ENCODE measurements at regions not wholly inside any gene's neighbourhood (a gene's known extent, or its start where the extent isn't known, plus 50 kb on each side); places are given as distances from the start of the nearest gene placed in this dataset.

DNA sequence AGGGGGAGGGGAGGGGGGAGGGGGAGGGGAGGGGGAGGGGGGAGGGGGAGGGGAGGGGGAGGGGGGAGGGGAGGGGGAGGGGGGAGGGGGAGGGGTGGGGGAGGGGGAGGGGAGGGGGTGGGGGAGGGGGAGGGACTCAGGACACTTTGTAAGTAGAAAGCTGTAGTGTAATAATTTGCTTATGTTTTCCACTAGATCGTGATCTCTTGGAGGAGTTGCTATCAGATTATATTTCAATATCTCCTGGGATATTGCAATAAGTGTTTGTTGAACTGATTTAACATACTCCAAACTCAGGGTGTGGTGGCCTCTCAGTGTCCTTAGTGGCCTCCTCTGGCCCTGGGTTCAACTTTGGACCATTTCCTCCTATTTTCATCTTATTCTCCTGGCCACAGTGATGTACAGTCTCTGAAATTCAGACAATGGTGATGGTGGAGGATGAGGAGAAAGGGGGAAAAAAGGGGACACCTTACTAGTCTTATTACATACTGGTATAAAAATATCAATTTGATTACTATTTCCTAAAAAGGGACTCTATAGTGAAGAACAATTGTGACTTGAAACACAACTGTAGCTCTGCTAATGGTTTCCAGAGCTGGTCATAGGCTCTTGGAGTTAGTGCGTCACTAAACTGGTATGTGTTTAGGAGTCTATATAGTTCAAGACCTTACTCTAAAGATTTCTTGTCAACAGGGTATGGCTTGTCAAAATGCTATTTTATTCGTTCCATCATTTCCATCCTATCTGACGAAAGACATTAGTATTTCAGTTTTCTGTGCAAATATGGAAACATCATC is 89.6 kb downstream of the DDX1 start:
- no peaks in the 10 kb centered on the region for H3K9me3 ChIP-seq (ENCODE audit: control insufficient read depth, low read length, poor library complexity, severe bottlenecking)
- no peaks in the 10 kb centered on the region for H3K36me3 Mint-ChIP-seq (ENCODE audit: low read depth)
- ATAC-seq = no peak
- no peaks in the 10 kb centered on the region for H3K4me1 Mint-ChIP-seq
- H3K27ac Mint-ChIP-seq = no peak overlapping the region
- H3K4me3 Mint-ChIP-seq = no peak overlapping the region
- no peak for DNase-seq
- H3K27me3 Mint-ChIP-seq = no peaks in the 10 kb centered on the region

DNA sequence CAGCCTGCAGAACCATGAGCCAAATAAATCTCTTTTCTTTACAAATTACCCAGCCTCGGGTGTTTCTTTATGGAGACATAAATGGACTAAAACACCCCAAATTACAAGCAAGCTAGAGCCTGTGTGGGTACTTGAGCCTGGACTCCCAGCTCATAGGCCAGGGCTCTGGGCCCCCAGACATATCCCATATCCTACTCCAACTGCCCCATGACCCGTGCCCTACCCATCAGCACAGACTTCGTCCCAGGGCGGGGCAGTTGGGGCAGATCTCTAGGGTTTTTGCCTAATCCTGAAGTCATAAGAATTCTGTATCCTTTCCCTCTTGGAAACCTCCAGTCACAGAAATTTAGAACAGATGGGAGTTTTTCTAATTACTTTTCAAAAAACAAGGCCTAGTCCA is 90.7 kb downstream of the DDX1 start:
- DNase-seq (no peak), ATAC-seq (no peak)
- no peaks in the 10 kb centered on the region for H3K9me3 ChIP-seq (ENCODE audit: control insufficient read depth, low read length, poor library complexity, severe bottlenecking)
- no peak overlapping the region for H3K27ac Mint-ChIP-seq
- no peak overlapping the region for H3K4me3 Mint-ChIP-seq
- H3K36me3 Mint-ChIP-seq (ENCODE audit: low read depth) = no peaks in the 10 kb centered on the region
- no peaks in the 10 kb centered on the region for H3K4me1 Mint-ChIP-seq
- H3K27me3 Mint-ChIP-seq = peaks cover 2% of the 10 kb centered on the region

DNA sequence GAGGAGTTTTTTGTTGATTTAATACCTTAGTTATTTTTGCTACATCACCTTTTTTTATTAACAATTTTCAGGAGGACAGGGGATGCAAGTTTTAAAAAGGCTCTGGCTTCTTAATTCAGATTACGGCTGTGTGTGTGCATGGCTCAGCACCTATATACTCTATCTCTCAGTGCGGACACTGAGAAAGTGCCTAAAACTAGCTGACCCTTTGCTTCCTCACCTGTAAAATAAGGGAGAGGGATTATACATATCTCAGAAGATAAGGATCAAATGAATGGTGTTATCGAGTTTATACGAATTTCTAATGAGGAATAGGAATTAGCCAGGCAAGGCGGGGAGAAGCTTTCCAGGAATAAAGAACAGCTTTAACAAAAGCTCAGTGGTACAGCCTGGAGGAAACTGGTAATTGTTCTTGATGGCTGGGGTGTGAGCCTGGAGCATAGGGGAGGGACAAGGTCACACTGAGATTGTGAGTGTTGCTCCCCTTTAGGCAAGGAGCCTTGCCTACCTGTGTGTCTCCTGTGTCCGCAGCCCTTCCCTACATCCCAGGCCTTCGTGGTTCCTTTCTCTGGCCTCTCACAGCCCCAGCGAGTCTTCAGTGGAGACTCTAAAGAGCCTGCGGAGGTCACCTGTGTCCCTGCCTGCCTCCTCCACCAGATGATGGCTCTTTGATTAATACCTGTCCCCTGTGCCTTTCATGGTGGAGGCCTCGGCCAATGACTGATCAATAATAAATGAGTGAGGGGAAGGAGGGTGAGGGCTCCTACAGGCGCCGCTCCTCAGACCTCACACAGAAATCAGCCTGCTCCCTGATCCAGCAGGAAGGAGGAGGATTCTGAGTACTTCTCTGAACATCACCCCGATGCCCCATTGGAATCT is 92.7 kb downstream of the DDX1 start:
- peaks cover 16% of the 10 kb centered on the region for H3K27me3 Mint-ChIP-seq
- no peak for DNase-seq
- no peak overlapping the region for H3K27ac Mint-ChIP-seq
- H3K9me3 ChIP-seq (ENCODE audit: control insufficient read depth, low read length, poor library complexity, severe bottlenecking) = no peaks in the 10 kb centered on the region
- H3K4me3 Mint-ChIP-seq = no peak overlapping the region
- no peaks in the 10 kb centered on the region for H3K36me3 Mint-ChIP-seq (ENCODE audit: low read depth)
- no peak for ATAC-seq
- H3K4me1 Mint-ChIP-seq = no peaks in the 10 kb centered on the region

DNA sequence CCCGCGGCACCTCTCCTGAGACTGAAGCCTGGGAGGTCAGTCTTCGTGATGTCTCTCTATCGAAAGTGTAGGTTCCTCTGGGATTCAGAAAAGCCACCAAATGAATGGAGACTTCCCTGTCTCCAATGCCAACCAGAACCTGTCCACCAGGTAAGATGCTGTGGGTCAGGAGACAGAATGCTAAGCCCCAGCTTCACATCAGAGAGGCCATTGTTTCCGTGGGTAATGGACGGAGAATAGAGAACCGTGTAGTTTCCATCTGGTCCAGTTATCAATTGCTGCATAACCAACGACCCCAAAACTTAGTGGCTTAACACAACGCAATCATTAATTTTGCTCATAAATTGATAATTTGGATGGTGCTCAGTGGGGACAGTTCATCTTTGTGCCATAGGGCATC is 93.5 kb downstream of the DDX1 start:
- no peaks in the 10 kb centered on the region for H3K9me3 ChIP-seq (ENCODE audit: control insufficient read depth, low read length, poor library complexity, severe bottlenecking)
- Mint-ChIP-seq H3K4me3 (no peak overlapping the region), H3K4me1 (no peaks in the 10 kb centered on the region), H3K27ac (no peak overlapping the region), H3K27me3 (peaks cover 22% of the 10 kb centered on the region), H3K36me3 (ENCODE audit: low read depth) (no peaks in the 10 kb centered on the region)
- DNase-seq (no peak), ATAC-seq (no peak)

DNA sequence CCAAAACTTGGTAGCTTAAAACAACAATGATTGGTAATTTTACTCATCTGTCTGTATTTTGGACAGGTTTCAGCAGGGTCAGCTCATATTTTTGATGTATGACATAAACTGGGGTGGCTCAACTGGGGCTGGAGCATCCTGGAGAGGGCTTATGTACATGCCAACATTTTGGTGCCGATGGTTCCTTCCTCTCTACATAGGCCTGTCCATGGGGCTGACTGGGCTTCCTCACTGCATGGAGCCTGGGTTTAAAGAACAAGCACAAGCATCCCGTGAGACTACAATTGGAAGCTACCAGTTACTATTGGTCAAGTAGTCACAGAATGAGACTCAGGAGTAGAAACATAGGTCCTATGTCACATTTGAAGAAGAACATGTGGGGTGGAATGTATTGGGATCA is 95.0 kb downstream of the DDX1 start:
- H3K27ac Mint-ChIP-seq = no peak overlapping the region
- ATAC-seq (no peak), DNase-seq (no peak)
- no peaks in the 10 kb centered on the region for H3K36me3 Mint-ChIP-seq (ENCODE audit: low read depth)
- H3K9me3 ChIP-seq (ENCODE audit: control insufficient read depth, low read length, poor library complexity, severe bottlenecking) = no peaks in the 10 kb centered on the region
- H3K4me1 Mint-ChIP-seq = peaks cover 1% of the 10 kb centered on the region
- no peak overlapping the region for H3K4me3 Mint-ChIP-seq
- H3K27me3 Mint-ChIP-seq = peaks cover 25% of the 10 kb centered on the region

DNA sequence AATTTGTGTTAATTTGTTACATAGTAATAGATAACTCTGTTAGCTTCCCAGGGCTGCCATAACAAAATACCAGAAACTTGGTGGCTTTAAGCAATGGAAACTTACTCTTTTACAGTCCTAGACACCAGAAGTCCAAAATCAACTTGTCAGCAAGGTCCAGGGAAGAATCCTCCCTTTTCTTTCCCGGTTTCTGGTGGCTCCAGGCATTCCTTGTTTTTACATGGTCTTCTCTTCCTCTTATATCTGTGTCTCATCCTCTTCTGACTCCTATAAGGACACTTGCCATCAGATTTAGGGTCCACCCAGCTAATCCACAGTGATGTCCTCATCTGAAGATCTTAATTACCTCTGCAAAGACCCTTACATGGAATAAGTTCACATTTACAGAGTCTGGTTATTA is 95.6 kb downstream of the DDX1 start:
- H3K36me3 Mint-ChIP-seq (ENCODE audit: low read depth) = no peaks in the 10 kb centered on the region
- no peak for DNase-seq
- no peak overlapping the region for H3K27ac Mint-ChIP-seq
- peaks cover 2% of the 10 kb centered on the region for H3K4me1 Mint-ChIP-seq
- H3K9me3 ChIP-seq (ENCODE audit: control insufficient read depth, low read length, poor library complexity, severe bottlenecking) = no peaks in the 10 kb centered on the region
- no peak for ATAC-seq
- H3K4me3 Mint-ChIP-seq = no peak overlapping the region
- H3K27me3 Mint-ChIP-seq = peaks cover 31% of the 10 kb centered on the region

DNA sequence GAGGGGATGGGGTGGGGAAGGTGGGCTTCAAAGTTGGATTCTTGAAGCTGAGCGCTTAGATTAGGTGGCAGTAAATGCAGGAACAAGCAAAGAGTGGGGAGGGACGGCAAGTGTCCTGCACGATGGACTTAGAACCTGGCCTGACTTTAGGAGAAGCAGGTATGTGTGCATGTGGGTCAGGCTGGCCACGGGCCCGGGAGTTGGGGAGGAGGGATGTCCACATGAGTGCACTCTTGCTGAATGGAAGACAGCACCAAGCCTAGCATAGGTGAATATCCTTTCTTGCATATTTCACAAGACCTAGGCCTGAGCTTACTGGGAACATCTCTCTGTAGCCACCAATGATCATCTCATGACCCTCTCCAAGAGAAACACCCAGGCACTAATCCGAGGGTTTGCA is 96.1 kb downstream of the DDX1 start:
- Mint-ChIP-seq H3K4me3 (no peak overlapping the region), H3K27ac (no peak overlapping the region), H3K36me3 (ENCODE audit: low read depth) (no peaks in the 10 kb centered on the region), H3K27me3 (peaks cover 31% of the 10 kb centered on the region), H3K4me1 (peaks cover 2% of the 10 kb centered on the region)
- no peak for ATAC-seq
- H3K9me3 ChIP-seq (ENCODE audit: control insufficient read depth, low read length, poor library complexity, severe bottlenecking) = no peaks in the 10 kb centered on the region
- no peak for DNase-seq

DNA sequence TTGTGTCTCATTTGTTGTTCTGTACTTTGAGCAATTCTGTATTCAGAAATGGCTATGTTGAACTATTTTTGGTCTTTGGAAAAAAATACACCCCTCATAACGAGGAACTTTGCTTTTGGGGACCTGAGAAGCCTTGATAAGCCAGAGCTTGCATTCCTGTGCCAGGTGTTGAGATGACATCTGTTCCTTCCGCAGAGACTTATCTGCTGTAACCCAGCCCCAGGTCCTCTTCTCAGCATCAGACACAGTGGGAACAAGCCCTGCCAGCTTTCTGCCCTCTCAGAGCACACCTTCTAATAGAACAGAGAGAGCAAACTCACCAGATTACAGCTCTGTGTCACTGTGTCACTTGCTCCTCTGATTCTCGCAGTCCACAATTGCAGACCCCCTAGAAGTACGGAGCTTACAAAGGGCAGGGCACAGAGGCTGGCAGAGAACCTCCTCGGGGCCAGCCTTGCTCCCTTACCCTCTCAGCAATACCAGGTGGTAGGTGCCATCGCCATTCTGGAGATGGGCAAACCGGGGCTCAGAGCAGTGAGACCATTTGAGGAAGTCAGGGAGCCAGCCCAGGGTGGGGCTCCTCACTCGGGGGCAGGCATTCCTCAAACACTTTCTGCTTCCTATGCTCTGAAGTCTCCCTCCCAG is 97.4 kb downstream of the DDX1 start:
- H3K27ac Mint-ChIP-seq = no peak overlapping the region
- peaks cover 2% of the 10 kb centered on the region for H3K4me1 Mint-ChIP-seq
- H3K4me3 Mint-ChIP-seq = no peak overlapping the region
- ATAC-seq (no peak), DNase-seq (no peak)
- H3K36me3 Mint-ChIP-seq (ENCODE audit: low read depth) = no peaks in the 10 kb centered on the region
- peaks cover 31% of the 10 kb centered on the region for H3K27me3 Mint-ChIP-seq
- H3K9me3 ChIP-seq (ENCODE audit: control insufficient read depth, low read length, poor library complexity, severe bottlenecking) = no peaks in the 10 kb centered on the region

DNA sequence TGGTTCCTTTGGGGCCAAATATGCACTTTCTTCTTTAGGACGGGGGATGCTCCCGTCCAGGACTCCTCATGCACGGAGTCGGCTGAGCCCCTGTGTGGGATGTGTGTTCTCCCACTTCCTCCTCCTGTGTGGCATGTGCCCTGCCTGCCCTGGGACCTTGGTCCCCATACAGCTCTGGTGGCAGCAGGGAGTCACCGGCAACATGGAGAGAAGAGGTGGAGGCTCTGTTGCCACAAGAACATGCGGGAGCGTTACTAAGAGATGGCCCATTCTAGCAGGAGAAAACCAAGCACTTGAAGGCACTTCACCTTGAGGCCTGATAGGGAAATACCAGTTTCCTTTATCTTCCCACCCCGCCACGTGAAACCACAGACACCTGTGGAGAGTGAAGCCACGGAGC is 98.0 kb downstream of the DDX1 start:
- ATAC-seq = no peak
- Mint-ChIP-seq H3K4me1 (peaks cover 2% of the 10 kb centered on the region), H3K36me3 (ENCODE audit: low read depth) (peaks cover under 1% of the 10 kb centered on the region), H3K27ac (no peak overlapping the region), H3K4me3 (no peak overlapping the region), H3K27me3 (peaks cover 34% of the 10 kb centered on the region)
- DNase-seq = no peak
- no peaks in the 10 kb centered on the region for H3K9me3 ChIP-seq (ENCODE audit: control insufficient read depth, low read length, poor library complexity, severe bottlenecking)

DNA sequence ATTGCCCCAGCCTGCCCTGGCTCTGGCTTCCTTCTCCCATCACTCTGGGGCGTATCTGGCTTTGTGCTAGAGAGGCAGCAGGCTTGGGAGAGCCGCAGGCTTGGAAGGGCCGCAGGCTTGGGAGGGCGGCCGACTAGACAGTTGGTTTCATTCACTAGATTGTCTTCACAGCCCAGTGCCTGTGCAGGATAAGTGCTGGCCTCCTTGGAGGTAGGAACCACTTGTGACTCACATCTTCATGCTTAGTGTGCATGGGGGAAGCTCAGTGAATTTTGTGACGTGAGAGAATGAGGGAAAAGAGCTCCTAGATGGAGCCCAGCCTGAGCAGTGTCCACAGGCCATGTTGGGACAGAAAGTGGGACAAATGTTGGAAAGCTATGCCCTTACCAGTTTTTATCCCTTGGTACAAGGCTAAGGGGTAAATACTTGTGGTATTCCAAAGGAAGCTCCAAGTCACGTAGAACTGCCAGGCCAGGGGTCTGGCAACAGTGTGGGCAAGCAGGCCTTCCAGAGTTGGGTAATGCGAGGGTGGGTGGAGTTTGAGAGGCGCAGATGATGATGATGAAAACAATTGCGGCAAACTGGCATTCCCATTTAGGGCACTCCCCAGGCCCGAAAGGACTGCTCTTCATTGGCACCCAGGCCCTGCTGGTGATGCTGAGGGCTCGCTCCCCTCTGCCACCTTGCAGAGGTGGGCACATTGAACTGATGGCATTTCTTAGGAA is 100.1 kb downstream of the DDX1 start:
- peaks cover 36% of the 10 kb centered on the region for H3K27me3 Mint-ChIP-seq
- no peak overlapping the region for H3K27ac Mint-ChIP-seq
- no peak overlapping the region for H3K4me3 Mint-ChIP-seq
- peaks cover 2% of the 10 kb centered on the region for H3K4me1 Mint-ChIP-seq
- H3K36me3 Mint-ChIP-seq (ENCODE audit: low read depth) = peaks cover 2% of the 10 kb centered on the region
- ATAC-seq = no peak
- H3K9me3 ChIP-seq (ENCODE audit: control insufficient read depth, low read length, poor library complexity, severe bottlenecking) = no peaks in the 10 kb centered on the region
- DNase-seq = no peak

DNA sequence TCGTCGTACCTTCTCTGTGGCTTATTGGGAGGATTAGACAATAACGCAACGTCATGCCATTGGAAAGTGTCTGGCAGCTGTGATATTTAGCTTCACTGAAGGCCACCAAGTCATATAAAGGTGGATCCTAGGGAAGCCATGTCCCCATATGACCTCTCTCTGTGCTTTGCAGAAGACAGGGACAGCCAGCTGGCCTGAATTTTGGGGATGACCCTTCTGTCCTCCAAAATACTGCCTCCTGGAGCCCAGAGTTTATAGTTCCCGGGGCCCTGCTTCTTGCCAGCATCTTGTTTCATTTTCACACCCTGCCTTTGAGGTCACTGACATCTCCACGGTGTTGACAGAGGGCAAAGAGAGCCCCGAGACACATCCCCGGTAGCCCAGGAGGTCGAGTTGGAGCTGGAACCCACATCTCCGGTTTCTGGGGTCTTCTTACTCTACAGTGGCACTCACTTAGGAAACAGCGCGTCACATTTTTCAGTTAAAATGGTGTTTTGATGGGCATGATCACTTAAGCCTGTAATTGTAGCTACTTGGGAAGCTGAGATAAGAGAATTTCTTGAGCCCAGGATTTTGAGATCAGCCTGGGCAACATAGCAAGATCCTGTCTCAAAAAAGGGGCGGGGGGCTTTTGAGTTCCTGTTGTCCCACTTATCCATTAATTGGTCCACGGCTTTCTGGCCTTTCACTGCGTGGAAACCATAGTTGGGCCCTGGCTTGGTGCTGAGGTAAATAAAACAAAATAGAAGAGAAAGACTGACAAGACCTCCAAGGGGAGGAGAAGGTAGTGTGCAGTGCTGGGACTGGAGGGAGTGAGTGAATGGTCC is 101.1 kb downstream of the DDX1 start:
- H3K27me3 Mint-ChIP-seq = peaks cover 30% of the 10 kb centered on the region
- no peaks in the 10 kb centered on the region for H3K9me3 ChIP-seq (ENCODE audit: control insufficient read depth, low read length, poor library complexity, severe bottlenecking)
- H3K36me3 Mint-ChIP-seq (ENCODE audit: low read depth) = peaks cover 2% of the 10 kb centered on the region
- H3K4me1 Mint-ChIP-seq = peaks cover 2% of the 10 kb centered on the region
- H3K27ac Mint-ChIP-seq = no peak overlapping the region
- no peak overlapping the region for H3K4me3 Mint-ChIP-seq
- no peak for DNase-seq
- no peak for ATAC-seq

DNA sequence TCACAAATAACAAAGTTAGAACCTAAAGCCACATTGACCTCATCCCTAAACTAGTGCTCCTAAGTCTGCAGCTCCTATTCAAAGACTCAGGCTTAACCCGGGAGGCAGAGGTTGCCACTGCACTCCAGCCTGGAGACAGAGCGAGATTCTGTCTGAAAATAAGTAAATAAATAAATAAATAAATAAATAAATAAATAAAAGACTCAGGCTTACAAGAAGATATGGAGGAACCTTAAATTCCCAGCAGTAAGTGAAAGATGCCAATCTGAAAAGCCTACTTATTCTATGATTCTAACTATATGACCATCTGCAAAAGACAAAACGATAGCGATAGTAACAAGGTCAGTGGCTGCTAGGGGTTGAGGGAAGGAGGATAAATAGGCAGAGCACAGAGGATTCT is 101.7 kb downstream of the DDX1 start:
- H3K36me3 Mint-ChIP-seq (ENCODE audit: low read depth) = peaks cover 2% of the 10 kb centered on the region
- ATAC-seq = no peak
- H3K4me3 Mint-ChIP-seq = no peak overlapping the region
- H3K27ac Mint-ChIP-seq = no peak overlapping the region
- peaks cover 28% of the 10 kb centered on the region for H3K27me3 Mint-ChIP-seq
- H3K4me1 Mint-ChIP-seq = peaks cover 2% of the 10 kb centered on the region
- H3K9me3 ChIP-seq (ENCODE audit: control insufficient read depth, low read length, poor library complexity, severe bottlenecking) = no peaks in the 10 kb centered on the region
- DNase-seq = no peak
